Suprapubic skin (tissue), 3 donors: ENCODE measurements at regions not wholly inside any gene's neighbourhood (a gene's known extent, or its start where the extent isn't known, plus 50 kb on each side); places are given as distances from the start of the nearest gene placed in this dataset.

Experiments used
- CTCF ChIP-seq, 2 donors: fragments of 200-600 bp in 1 of 2; fragments of 450-650 bp in 1 of 2; sonication (generic) in 1 of 2; IDR thresholded peaks; one replicate each; pipeline ENCODE4 v1.5.1; 2016 to 2019; ENCODE audit warnings: antibody characterized with exemption in 2 of 2, mild to moderate bottlenecking in 1 of 2, moderate library complexity in 1 of 2
- POLR2A ChIP-seq, 2 donors: fragments of 450-650 bp; IDR thresholded peaks; one replicate each; pipeline ENCODE4 v1.6.1; 2017; ENCODE audit warnings: antibody characterized with exemption in 2 of 2, mild to moderate bottlenecking in 2 of 2, moderate library complexity in 2 of 2

GRCh38 chr13:22173610-22174009 is 502.7 kb downstream of the FGF9 start:
- TF ChIP-seq POLR2A (IDR thresholded peaks at IDR 0.05) (no peak), CTCF (IDR thresholded peaks at IDR 0.05) (no peak)
